Hepatocyte (in vitro differentiated cells): ENCODE measurements at regions not wholly inside any gene's neighbourhood (a gene's known extent, or its start where the extent isn't known, plus 50 kb on each side); places are given as distances from the start of the nearest gene placed in this dataset.

Experiments used
- DNase-seq: peaks from one replicate; pipeline ENCODE4 v3.0.0-alpha.2; 2016; ENCODE audit warnings: low spot score
- H2AFZ ChIP-seq: fragments of 200-600 bp; sonication (generic); 2 replicates; pipeline ENCODE4 v1.6.0; 2016; ENCODE audit warnings: antibody characterized with exemption, mild to moderate bottlenecking
- H3K27ac ChIP-seq: fragments of 200-600 bp; sonication (generic); 2 replicates; pipeline ENCODE4 v1.5.1; 2016; ENCODE audit warnings: mild to moderate bottlenecking
- H3K27me3 ChIP-seq: fragments of 200-600 bp; sonication (generic); 2 replicates; pipeline ENCODE4 v1.6.1; 2016
- H3K36me3 ChIP-seq: fragments of 200-600 bp; sonication (generic); replicated peaks from 2 replicates; pipeline ENCODE4 v1.5.1; 2016; ENCODE audit warnings: low read depth; ENCODE audit not compliant: insufficient read depth
- H3K4me1 ChIP-seq: fragments of 200-600 bp; sonication (generic); 2 replicates; pipeline ENCODE4 v1.5.1; 2016; ENCODE audit warnings: mild to moderate bottlenecking, moderate library complexity; ENCODE audit not compliant: insufficient read depth
- H3K4me2 ChIP-seq: fragments of 200-600 bp; sonication (generic); 2 replicates; pipeline ENCODE4 v1.6.0; 2016
- H3K4me3 ChIP-seq: fragments of 200-600 bp; sonication (generic); 2 replicates; pipeline ENCODE4 v1.5.1; 2016; ENCODE audit warnings: mild to moderate bottlenecking
- H3K79me2 ChIP-seq: fragments of 200-600 bp; sonication (generic); 2 replicates; pipeline ENCODE4 v1.6.0; 2017; ENCODE audit warnings: mild to moderate bottlenecking
- H3K9me2 ChIP-seq: fragments of 200-600 bp; sonication (generic); replicated peaks from 2 replicates; pipeline ENCODE4 v1.6.0; 2017; ENCODE audit warnings: mild to moderate bottlenecking; ENCODE audit not compliant: insufficient read depth
- H3K9me3 ChIP-seq: fragments of 200-600 bp; sonication (generic); 2 replicates; pipeline ENCODE4 v1.5.1; 2016; ENCODE audit warnings: low read depth, mild to moderate bottlenecking
- H4K20me1 ChIP-seq: fragments of 200-600 bp; sonication (generic); 2 replicates; pipeline ENCODE4 v1.6.0; 2016; ENCODE audit warnings: mild to moderate bottlenecking; ENCODE audit not compliant: insufficient read depth, poor library complexity, severe bottlenecking
- EZH2 ChIP-seq: fragments of 200-600 bp; sonication (generic); IDR thresholded peaks from 2 replicates; pipeline ENCODE4 v1.6.1; 2016; ENCODE audit warnings: antibody characterized with exemption, mild to moderate bottlenecking, borderline replicate concordance
- EZH2phosphoT487 ChIP-seq: fragments of 200-600 bp; sonication (generic); IDR thresholded peaks from one replicate; pipeline ENCODE4 v1.6.1; 2018; ENCODE audit warnings: antibody characterized with exemption, mild to moderate bottlenecking, low read depth, moderate library complexity; ENCODE audit not compliant: unreplicated experiment, severe bottlenecking
- WGBS: methylation state at CpG from one replicate; pipeline ENCODE4 v1.1.6; 2016; ENCODE audit warnings: low lambda C conversion rate; ENCODE audit errors: missing lambda C conversion rate; 5-methylcytosine and 5-hydroxymethylcytosine counted together
- TF ChIP-seq, protein P1 (sequence below): fragments of 200-600 bp; sonication (generic); IDR thresholded peaks from 2 replicates; pipeline ENCODE4 v1.5.1; 2016; ENCODE audit warnings: antibody characterized with exemption, mild to moderate bottlenecking; ENCODE audit not compliant: poor library complexity

- H3K27me3 ChIP-seq, result peaks cover 9% of the 10 kb centered on the region
- no peak overlapping the region for H3K4me2 ChIP-seq
- H3K27ac ChIP-seq, result no peak overlapping the region
- no peaks in the 10 kb centered on the region for H3K79me2 ChIP-seq
- no peaks in the 10 kb centered on the region for H3K4me1 ChIP-seq
- no peak overlapping the region for H2AFZ ChIP-seq
- TF ChIP-seq EZH2, result no peak
- no peak overlapping the region for H3K4me3 ChIP-seq
- no peaks in the 10 kb centered on the region for H3K9me3 ChIP-seq
- H4K20me1 ChIP-seq, result no peaks in the 10 kb centered on the region
- H3K36me3 ChIP-seq, result no peaks in the 10 kb centered on the region
- 87% methylated on average over 4 of the region's 4 CpGs for WGBS
- H3K9me2 ChIP-seq, result no peaks in the 10 kb centered on the region
- no peak for DNase-seq
Observed at GRCh38 chr15:98308117-98308516, 340.2 kb upstream of the IGF1R start.

DNA sequence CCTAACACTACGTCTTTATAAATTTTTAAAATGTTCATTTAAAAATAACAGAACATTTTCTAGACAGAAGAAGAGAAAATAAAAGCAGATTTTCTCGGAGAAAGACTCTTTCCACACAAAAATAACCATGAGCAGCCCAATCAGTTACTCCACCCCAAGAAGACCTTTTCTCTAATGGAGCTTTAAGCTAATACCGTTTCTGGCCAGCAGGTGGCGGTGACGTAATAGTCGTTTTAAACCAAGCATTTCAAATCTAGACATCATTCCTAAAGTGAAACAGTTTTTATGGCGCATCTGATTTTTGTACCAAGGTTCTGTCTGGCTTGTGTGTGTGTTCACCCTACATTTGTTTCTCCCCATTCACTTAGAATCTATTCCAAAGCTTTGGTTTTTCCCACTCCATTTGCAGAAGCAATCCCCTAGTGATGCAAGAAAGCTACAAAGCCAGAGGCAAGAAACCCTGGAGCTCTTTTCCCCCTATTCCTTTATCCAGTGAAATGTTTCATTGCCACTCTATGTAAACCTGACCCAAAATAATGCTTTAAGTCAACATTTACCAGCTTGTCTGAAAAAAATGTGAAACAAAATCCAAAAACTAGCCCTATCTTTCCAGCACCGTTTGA is 336.7 kb upstream of the IGF1R start:
- no peak overlapping the region for H3K4me3 ChIP-seq
- DNase-seq, result peak; percentile 86
- no peaks in the 10 kb centered on the region for H4K20me1 ChIP-seq
- H3K36me3 ChIP-seq, result no peaks in the 10 kb centered on the region
- H3K79me2 ChIP-seq, result no peaks in the 10 kb centered on the region
- H3K27ac ChIP-seq, result no peak overlapping the region
- TF ChIP-seq, protein P1, sequence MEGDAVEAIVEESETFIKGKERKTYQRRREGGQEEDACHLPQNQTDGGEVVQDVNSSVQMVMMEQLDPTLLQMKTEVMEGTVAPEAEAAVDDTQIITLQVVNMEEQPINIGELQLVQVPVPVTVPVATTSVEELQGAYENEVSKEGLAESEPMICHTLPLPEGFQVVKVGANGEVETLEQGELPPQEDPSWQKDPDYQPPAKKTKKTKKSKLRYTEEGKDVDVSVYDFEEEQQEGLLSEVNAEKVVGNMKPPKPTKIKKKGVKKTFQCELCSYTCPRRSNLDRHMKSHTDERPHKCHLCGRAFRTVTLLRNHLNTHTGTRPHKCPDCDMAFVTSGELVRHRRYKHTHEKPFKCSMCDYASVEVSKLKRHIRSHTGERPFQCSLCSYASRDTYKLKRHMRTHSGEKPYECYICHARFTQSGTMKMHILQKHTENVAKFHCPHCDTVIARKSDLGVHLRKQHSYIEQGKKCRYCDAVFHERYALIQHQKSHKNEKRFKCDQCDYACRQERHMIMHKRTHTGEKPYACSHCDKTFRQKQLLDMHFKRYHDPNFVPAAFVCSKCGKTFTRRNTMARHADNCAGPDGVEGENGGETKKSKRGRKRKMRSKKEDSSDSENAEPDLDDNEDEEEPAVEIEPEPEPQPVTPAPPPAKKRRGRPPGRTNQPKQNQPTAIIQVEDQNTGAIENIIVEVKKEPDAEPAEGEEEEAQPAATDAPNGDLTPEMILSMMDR, result peak; percentile 83
- no peak for TF ChIP-seq EZH2phosphoT487
- no peak for TF ChIP-seq EZH2
- no peaks in the 10 kb centered on the region for H3K9me2 ChIP-seq
- H3K4me2 ChIP-seq, result no peak overlapping the region
- H3K4me1 ChIP-seq, result no peaks in the 10 kb centered on the region
- no peaks in the 10 kb centered on the region for H3K9me3 ChIP-seq
- H3K27me3 ChIP-seq, result no peaks in the 10 kb centered on the region
- 22% methylated on average over 8 of the region's 8 CpGs for WGBS
- H2AFZ ChIP-seq, result no peak overlapping the region

DNA sequence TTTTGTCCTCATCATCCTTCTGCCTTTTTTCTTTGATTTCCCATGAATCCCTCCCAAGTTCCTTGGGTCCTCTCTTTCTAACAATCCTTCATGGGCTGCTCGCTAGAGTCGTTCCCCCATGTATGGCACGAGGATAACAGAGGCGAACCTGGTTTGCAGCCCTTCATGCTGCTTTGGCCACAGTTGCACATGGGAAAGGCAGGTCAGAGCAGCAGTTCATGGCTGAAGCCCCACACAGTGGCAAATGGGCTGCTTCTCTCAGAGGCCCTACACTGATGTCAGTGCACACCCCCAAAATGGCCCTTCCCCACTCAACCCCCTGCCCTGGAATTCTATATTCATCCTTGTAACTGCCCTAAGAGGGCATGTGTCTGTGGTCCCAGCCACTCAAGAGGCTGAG is 335.4 kb upstream of the IGF1R start:
- no peaks in the 10 kb centered on the region for H4K20me1 ChIP-seq
- no peaks in the 10 kb centered on the region for H3K4me1 ChIP-seq
- H3K79me2 ChIP-seq, result no peaks in the 10 kb centered on the region
- no peak for DNase-seq
- H2AFZ ChIP-seq, result no peak overlapping the region
- no peak for TF ChIP-seq EZH2
- TF ChIP-seq, protein P1, result no peak
- H3K27ac ChIP-seq, result no peak overlapping the region
- no peaks in the 10 kb centered on the region for H3K9me2 ChIP-seq
- no peaks in the 10 kb centered on the region for H3K9me3 ChIP-seq
- 89% methylated on average over 4 of the region's 4 CpGs for WGBS
- H3K27me3 ChIP-seq, result no peaks in the 10 kb centered on the region
- no peaks in the 10 kb centered on the region for H3K36me3 ChIP-seq
- no peak overlapping the region for H3K4me3 ChIP-seq
- no peak overlapping the region for H3K4me2 ChIP-seq

DNA sequence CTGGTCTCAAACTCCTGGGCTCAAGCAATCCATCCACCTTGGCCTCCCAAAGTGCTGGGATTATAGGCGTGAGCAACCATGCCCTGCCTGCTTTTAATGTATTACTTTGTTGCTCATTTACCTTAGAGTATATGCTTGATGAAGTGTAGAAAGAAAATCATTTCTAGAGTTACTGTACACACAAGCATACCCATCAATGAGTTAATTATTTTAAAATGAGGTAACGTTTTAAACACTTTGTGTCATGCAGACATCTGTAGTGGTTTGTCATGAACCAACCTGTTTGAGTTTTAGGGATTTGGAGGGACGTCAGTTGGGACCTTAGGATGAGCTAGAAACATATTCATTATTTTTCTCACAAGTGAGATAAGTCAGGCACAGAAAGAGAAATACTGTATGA is 332.4 kb upstream of the IGF1R start:
- H2AFZ ChIP-seq, result no peak overlapping the region
- no peaks in the 10 kb centered on the region for H3K9me2 ChIP-seq
- H3K36me3 ChIP-seq, result no peaks in the 10 kb centered on the region
- H3K27ac ChIP-seq, result no peak overlapping the region
- no peaks in the 10 kb centered on the region for H3K79me2 ChIP-seq
- H3K9me3 ChIP-seq, result no peaks in the 10 kb centered on the region
- H3K4me3 ChIP-seq, result no peak overlapping the region
- TF ChIP-seq EZH2phosphoT487, result no peak
- TF ChIP-seq, protein P1, result no peak
- TF ChIP-seq EZH2, result no peak
- no peak for DNase-seq
- no peak overlapping the region for H3K4me2 ChIP-seq
- no peaks in the 10 kb centered on the region for H3K4me1 ChIP-seq
- no peaks in the 10 kb centered on the region for H4K20me1 ChIP-seq
- no peaks in the 10 kb centered on the region for H3K27me3 ChIP-seq
- WGBS, result 58% methylated on average over 3 of the region's 3 CpGs
